Caco-2 (cell line): ENCODE measurements at regions not wholly inside any gene's neighbourhood (a gene's known extent, or its start where the extent isn't known, plus 50 kb on each side); places are given as distances from the start of the nearest gene placed in this dataset.

ENCODE experiments used
- BruUV-seq: library from RNA; stranded (reverse); fragments of 400-500 nt; replicated peaks from 2 replicates; lab custom pipeline; 2021; lab: Mats Ljungman, UMichigan
- CTCF ChIA-PET: fragments of 300-600 bp; sonication (Branson Sonifier 250); formaldehyde crosslinking; loops from one replicate; lab custom pipeline; 2022; ENCODE audit warnings: antibody characterized with exemption; lab: Charles Lee
- POLR2A ChIA-PET: fragments of 300-600 bp; sonication (Branson Sonifier 250); formaldehyde crosslinking; loops from one replicate; lab custom pipeline; 2022; ENCODE audit warnings: antibody characterized with exemption; lab: Charles Lee
- DNase-seq, 2 experiments: peaks; one replicate each; pipeline versions ENCODE4 v3.0.0 to v3.0.0-alpha.2; 2020 to 2022
- H3K27me3 ChIP-seq: replicated peaks from 2 replicates; pipeline ENCODE4 v1.6.0; 2011; ENCODE audit warnings: low read length; ENCODE audit not compliant: control insufficient read depth, insufficient read depth
- H3K36me3 ChIP-seq: 2 replicates; pipeline ENCODE4 v1.5.1; 2011; ENCODE audit warnings: low read length; ENCODE audit not compliant: control insufficient read depth, insufficient read depth
- H3K4me1 ChIP-seq: fragments of 250-450 bp; sonication (Bioruptor Pico); 2 replicates; pipeline ENCODE4 v1.5.1; 2020; ENCODE audit warnings: mild to moderate bottlenecking
- H3K4me3 ChIP-seq: 2 replicates; pipeline ENCODE4 v1.5.1; 2011; ENCODE audit warnings: low read depth, mild to moderate bottlenecking, control low read depth, low read length
- H3K9me3 ChIP-seq: fragments of 250-450 bp; sonication (Bioruptor Pico); 2 replicates; pipeline ENCODE4 v1.5.1; 2020; ENCODE audit warnings: mild to moderate bottlenecking, moderate library complexity
- H3K27ac Mint-ChIP-seq: one replicate; pipeline ENCODE4 v1.8.0; 2022; ENCODE audit warnings: mixed read lengths; ENCODE audit not compliant: unreplicated experiment
- H3K27me3 Mint-ChIP-seq: one replicate; pipeline ENCODE4 v1.8.0; 2022; ENCODE audit warnings: mixed read lengths; ENCODE audit not compliant: insufficient read depth, unreplicated experiment
- H3K36me3 Mint-ChIP-seq: one replicate; pipeline ENCODE4 v1.8.0; 2022; ENCODE audit warnings: mild to moderate bottlenecking, mixed read lengths; ENCODE audit not compliant: insufficient read depth, unreplicated experiment
- H3K4me1 Mint-ChIP-seq: one replicate; pipeline ENCODE4 v1.8.0; 2022; ENCODE audit warnings: low read depth, mixed read lengths; ENCODE audit not compliant: unreplicated experiment
- H3K4me3 Mint-ChIP-seq: one replicate; pipeline ENCODE4 v1.8.0; 2022; ENCODE audit warnings: mild to moderate bottlenecking, moderate library complexity, mixed read lengths; ENCODE audit not compliant: unreplicated experiment
- H3K9me3 Mint-ChIP-seq: one replicate; pipeline ENCODE4 v1.8.0; 2022; ENCODE audit warnings: mixed read lengths; ENCODE audit not compliant: unreplicated experiment
- intact Hi-C: fragments of 100-400 bp; cut with micrococcal nuclease; formaldehyde crosslinking; loops from one replicate; pipeline ENCODE4 v1.10.0; 2022; ENCODE audit not compliant: unreplicated experiment
- TF ChIP-seq, protein P1 (sequence below), 2 experiments: fragments of 200-600 bp in 1 of 2; IDR thresholded peaks; 1 replicate in 1 of 2; 2 replicates in 1 of 2; pipeline versions ENCODE4 v1.5.1 to v1.8.0; 2011 to 2022; ENCODE audit warnings: antibody characterized with exemption in 1 of 2, control low read depth in 1 of 2, inconsistent platforms in 1 of 2, low read depth in 1 of 2, low read length in 1 of 2, mild to moderate bottlenecking in 1 of 2, moderate library complexity in 1 of 2; ENCODE audit not compliant: insufficient read depth in 1 of 2, severe bottlenecking in 1 of 2, unreplicated experiment in 1 of 2

DNA sequence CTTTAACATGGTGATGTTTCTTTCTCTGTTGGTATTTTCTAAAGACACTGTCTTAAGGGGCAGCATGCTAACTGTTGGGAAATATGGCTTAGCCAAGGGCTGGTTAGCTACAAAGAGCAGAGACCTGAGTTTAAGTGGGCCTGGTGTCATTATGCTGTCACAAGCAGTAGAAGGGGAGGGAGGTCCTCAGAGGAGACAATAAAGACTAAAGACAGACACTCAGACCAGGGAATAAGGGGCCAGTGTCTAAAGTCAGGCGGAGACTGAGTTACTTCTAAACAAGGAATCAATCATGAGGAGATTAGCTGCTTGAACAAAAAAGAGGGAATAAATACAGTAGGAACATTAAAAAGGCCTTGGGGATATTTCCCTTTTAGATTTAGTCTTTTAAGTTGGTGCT lies 142.7 kb upstream of the DPPA4 start:
- intact Hi-C loops: no loop called here
- Histone ChIP-seq H3K36me3 (no peaks in the 10 kb centered on the region), H3K27me3 (no peaks in the 10 kb centered on the region), H3K9me3 (no peaks in the 10 kb centered on the region), H3K4me3 (no peak overlapping the region), H3K4me1 (no peaks in the 10 kb centered on the region)
- no peak for DNase-seq
- BruUV-seq: no TSS peak
- Mint-ChIP-seq H3K27ac (no peak overlapping the region), H3K4me1 (no peaks in the 10 kb centered on the region), H3K27me3 (no peaks in the 10 kb centered on the region), H3K36me3 (no peaks in the 10 kb centered on the region), H3K4me3 (no peak overlapping the region), H3K9me3 (no peaks in the 10 kb centered on the region)
- POLR2A ChIA-PET: no interaction called here
- CTCF ChIA-PET: no interaction called here
- TF ChIP-seq, protein P1, sequence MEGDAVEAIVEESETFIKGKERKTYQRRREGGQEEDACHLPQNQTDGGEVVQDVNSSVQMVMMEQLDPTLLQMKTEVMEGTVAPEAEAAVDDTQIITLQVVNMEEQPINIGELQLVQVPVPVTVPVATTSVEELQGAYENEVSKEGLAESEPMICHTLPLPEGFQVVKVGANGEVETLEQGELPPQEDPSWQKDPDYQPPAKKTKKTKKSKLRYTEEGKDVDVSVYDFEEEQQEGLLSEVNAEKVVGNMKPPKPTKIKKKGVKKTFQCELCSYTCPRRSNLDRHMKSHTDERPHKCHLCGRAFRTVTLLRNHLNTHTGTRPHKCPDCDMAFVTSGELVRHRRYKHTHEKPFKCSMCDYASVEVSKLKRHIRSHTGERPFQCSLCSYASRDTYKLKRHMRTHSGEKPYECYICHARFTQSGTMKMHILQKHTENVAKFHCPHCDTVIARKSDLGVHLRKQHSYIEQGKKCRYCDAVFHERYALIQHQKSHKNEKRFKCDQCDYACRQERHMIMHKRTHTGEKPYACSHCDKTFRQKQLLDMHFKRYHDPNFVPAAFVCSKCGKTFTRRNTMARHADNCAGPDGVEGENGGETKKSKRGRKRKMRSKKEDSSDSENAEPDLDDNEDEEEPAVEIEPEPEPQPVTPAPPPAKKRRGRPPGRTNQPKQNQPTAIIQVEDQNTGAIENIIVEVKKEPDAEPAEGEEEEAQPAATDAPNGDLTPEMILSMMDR (IDR thresholded peaks at IDR 0.05; ENCODE audit: insufficient read depth in 1 of 2, low read depth in 1 of 2, low read length in 1 of 2, severe bottlenecking in 1 of 2, unreplicated experiment in 1 of 2): no peak

DNA sequence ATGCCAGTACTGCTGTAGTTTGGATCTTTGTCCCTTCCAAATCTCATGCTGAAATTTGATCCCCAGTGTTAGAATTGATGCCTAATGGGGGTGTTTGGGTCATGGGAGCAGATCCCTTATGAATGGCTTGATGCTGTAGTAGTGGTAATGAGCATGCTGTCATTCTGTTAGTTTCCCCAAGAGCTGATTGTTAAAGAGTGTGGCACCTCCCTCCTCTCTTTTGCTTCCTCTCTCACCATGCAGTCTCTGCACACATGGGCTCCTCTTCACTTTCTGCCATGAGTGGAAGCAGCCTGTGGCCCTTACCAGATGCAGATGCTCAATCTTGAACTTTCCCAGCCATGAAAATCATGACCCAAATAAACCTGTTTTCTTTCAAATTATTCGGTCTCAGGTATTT lies 141.3 kb upstream of the DPPA4 start:
- no peaks in the 10 kb centered on the region for H3K9me3 ChIP-seq
- no peaks in the 10 kb centered on the region for H3K36me3 ChIP-seq
- ChIA-PET CTCF (no interaction called here), POLR2A (no interaction called here)
- no peaks in the 10 kb centered on the region for H3K4me1 ChIP-seq
- no peak for DNase-seq
- no peaks in the 10 kb centered on the region for H3K9me3 Mint-ChIP-seq
- no peaks in the 10 kb centered on the region for H3K27me3 ChIP-seq
- H3K27me3 Mint-ChIP-seq: no peaks in the 10 kb centered on the region
- H3K27ac Mint-ChIP-seq: no peak overlapping the region
- no peak overlapping the region for H3K4me3 Mint-ChIP-seq
- intact Hi-C loops: no loop called here
- TF ChIP-seq, protein P1 (IDR thresholded peaks at IDR 0.05; ENCODE audit: insufficient read depth in 1 of 2, low read depth in 1 of 2, low read length in 1 of 2, severe bottlenecking in 1 of 2, unreplicated experiment in 1 of 2): no peak
- H3K4me1 Mint-ChIP-seq: no peaks in the 10 kb centered on the region
- no TSS peak for BruUV-seq
- H3K4me3 ChIP-seq: no peak overlapping the region
- H3K36me3 Mint-ChIP-seq: no peaks in the 10 kb centered on the region

DNA sequence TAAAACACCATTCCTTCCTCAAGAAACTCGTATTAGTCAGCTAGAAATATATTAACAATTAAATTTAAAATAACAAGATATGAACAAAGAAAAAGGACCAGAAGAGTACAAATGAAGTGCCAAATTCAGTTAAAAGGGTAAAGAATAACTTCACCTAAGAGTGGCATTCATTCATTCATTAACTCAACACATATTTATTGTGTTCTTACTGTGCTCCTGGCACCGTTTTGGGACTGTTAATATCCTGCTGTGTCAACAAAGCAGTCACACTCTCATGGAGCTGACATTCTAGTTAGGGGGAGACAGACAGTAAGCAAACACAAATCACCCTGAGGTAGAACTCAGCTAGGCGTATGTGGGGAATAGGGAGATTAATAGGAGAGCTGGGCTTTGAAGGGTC lies 123.6 kb upstream of the DPPA4 start:
- Mint-ChIP-seq H3K4me1 (peaks cover 7% of the 10 kb centered on the region), H3K36me3 (no peaks in the 10 kb centered on the region), H3K9me3 (peaks cover 11% of the 10 kb centered on the region), H3K27ac (no peak overlapping the region), H3K27me3 (no peaks in the 10 kb centered on the region), H3K4me3 (no peak overlapping the region)
- ChIA-PET POLR2A (no interaction called here), CTCF (no interaction called here)
- TF ChIP-seq, protein P1 (IDR thresholded peaks at IDR 0.05; ENCODE audit: insufficient read depth in 1 of 2, low read depth in 1 of 2, low read length in 1 of 2, severe bottlenecking in 1 of 2, unreplicated experiment in 1 of 2): no peak
- DNase-seq: no peak
- BruUV-seq: no TSS peak
- intact Hi-C loops: no loop called here
- Histone ChIP-seq H3K4me3 (no peak overlapping the region), H3K9me3 (no peaks in the 10 kb centered on the region), H3K27me3 (no peaks in the 10 kb centered on the region), H3K36me3 (no peaks in the 10 kb centered on the region), H3K4me1 (no peaks in the 10 kb centered on the region)
